Epithelial cell of proximal tubule (primary cell): ENCODE measurements at regions not wholly inside any gene's neighbourhood (a gene's known extent, or its start where the extent isn't known, plus 50 kb on each side); places are given as distances from the start of the nearest gene placed in this dataset.
"Not testable (repeated sequence)": the region's sequence is repeated elsewhere in the genome, so short reads cannot be mapped to it uniquely, and the experiment has no call there.

Source experiments
- DNase-seq: peaks from one replicate; pipeline ENCODE4 v3.0.0-alpha.2; 2011; ENCODE audit warnings: low read depth
- H3K4me3 ChIP-seq: 2 replicates; pipeline ENCODE4 v1.5.1; 2011; ENCODE audit warnings: low read depth, mild to moderate bottlenecking, low read length
- CTCF ChIP-seq: conservative IDR thresholded peaks from 2 replicates; pipeline ENCODE4 v1.5.1; 2012; ENCODE audit warnings: low read depth, mild to moderate bottlenecking, low read length

DNA sequence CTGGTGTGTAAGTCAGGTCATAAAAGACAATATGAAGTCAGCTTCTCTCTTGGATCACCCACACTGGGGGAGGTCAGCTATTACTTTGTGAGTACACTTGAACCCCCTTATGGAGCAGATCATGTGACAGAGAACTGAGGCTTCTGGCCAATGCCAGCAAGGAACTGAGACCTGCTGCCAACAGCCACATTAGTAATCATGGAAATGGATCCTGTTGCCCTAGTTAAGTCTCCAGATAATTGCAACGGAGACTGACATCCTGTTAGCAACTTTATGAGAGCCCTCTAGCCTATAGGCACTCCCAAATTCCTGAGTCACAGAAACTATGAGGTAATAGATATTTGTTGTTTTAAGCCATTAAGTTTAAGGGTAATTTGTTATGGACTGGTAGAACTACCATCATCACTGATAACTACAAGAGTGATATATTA, 110.4 kb upstream of the GMNC start:
- no peak for DNase-seq
- TF ChIP-seq CTCF: no peak
- no peak overlapping the region for H3K4me3 ChIP-seq

GRCh38 chr3:190972196-190972595, 109.7 kb upstream of the GMNC start:
- DNase-seq: no peak
- H3K4me3 ChIP-seq: no peak overlapping the region
- TF ChIP-seq CTCF: no peak

DNA sequence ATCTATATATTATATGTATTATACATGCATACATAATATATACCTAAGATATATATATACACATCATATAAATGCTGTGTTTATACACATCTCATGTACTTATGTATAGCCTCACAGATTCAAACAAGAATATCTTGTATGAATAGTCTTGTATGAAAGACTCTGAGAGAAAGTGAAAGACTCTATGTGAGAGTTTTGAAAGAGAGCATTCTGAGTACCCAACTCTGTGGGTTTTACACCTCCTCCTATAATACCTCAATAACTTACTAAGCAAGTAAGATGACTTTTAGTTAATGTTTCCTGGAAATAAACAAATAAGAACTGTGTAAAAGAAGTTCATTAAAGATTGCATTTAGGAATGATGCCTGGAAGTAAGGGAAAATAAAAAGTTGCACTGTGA, 108.1 kb upstream of the GMNC start:
- TF ChIP-seq CTCF: no peak
- no peak for DNase-seq

GRCh38 chr3:190968616-190969015, 106.1 kb upstream of the GMNC start:
- no peak overlapping the region for H3K4me3 ChIP-seq
- TF ChIP-seq CTCF: no peak
- no peak for DNase-seq

More for the DNA sequence above, 108.1 kb upstream of the GMNC start:
- H3K4me3 ChIP-seq: no peak overlapping the region

DNA sequence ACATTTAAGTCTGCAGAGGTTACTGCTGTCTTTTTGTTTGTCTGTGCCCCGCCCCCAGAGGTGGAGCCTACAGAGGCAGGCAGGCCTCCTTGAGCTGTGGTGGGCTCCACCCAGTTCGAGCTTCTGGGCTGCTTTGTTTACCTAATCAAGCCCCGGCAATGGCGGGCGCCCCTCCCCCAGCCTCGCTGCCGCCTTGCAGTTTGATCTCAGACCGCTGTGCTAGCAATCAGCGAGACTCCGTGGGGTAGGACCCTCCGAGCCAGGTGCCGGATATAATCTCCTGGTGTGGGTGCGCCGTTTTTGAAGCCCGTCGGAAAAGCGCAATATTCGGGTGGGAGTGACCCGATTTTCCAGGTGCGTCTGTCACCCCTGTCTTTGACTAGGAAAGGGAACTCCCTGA, 102.4 kb upstream of the GMNC start:
- H3K4me3 ChIP-seq, DNase-seq: not testable (repeated sequence)

GRCh38 chr3:190959077-190959476, 96.6 kb upstream of the GMNC start:
- no peak for TF ChIP-seq CTCF
- H3K4me3 ChIP-seq: no peak overlapping the region
- DNase-seq: no peak

GRCh38 chr3:190941694-190942260, 79.3 kb upstream of the GMNC start:
- TF ChIP-seq CTCF: no peak
- DNase-seq: no peak
- H3K4me3 ChIP-seq: no peak overlapping the region

GRCh38 chr3:190934616-190935015, 72.1 kb upstream of the GMNC start:
- not testable (repeated sequence) for H3K4me3 ChIP-seq, DNase-seq
